Neuronal stem cell (in vitro differentiated cells): ENCODE measurements at regions not wholly inside any gene's neighbourhood (a gene's known extent, or its start where the extent isn't known, plus 50 kb on each side); places are given as distances from the start of the nearest gene placed in this dataset.

ENCODE experiments used
- DNase-seq: peaks from one replicate; pipeline ENCODE4 v3.0.0-alpha.2; 2013; ENCODE audit warnings: low spot score
- H2AFZ ChIP-seq: one replicate; pipeline ENCODE4 v1.6.1; 2013; ENCODE audit warnings: mild to moderate bottlenecking, low read length, inconsistent platforms
- H2AK5ac ChIP-seq: 2 replicates; pipeline ENCODE4 v1.6.1; 2013; ENCODE audit warnings: low read depth, mild to moderate bottlenecking, inconsistent platforms, low read length, moderate library complexity, mixed read lengths
- H2BK120ac ChIP-seq: 2 replicates; pipeline ENCODE4 v1.6.1; 2013; ENCODE audit warnings: low read depth, mild to moderate bottlenecking, inconsistent platforms, low read length, moderate library complexity, mixed read lengths
- H2BK12ac ChIP-seq: one replicate; pipeline ENCODE4 v1.6.1; 2013; ENCODE audit warnings: low read length, inconsistent platforms
- H2BK15ac ChIP-seq: 2 replicates; pipeline ENCODE4 v1.6.1; 2013; ENCODE audit warnings: mild to moderate bottlenecking, low read length, inconsistent platforms, mixed read lengths
- H2BK5ac ChIP-seq: one replicate; pipeline ENCODE4 v1.6.1; 2013; ENCODE audit warnings: inconsistent platforms, mild to moderate bottlenecking, low read length, moderate library complexity
- H3K14ac ChIP-seq: one replicate; pipeline ENCODE4 v1.6.1; 2013; ENCODE audit warnings: low read length, inconsistent platforms
- H3K18ac ChIP-seq: 2 replicates; pipeline ENCODE4 v1.6.1; 2013; ENCODE audit warnings: low read length, inconsistent platforms
- H3K23ac ChIP-seq: 2 replicates; pipeline ENCODE4 v1.6.1; 2013; ENCODE audit warnings: low read depth, mild to moderate bottlenecking, mixed read lengths, low read length, inconsistent platforms; ENCODE audit not compliant: poor library complexity
- H3K27ac ChIP-seq: replicated peaks from 3 replicates; pipeline ENCODE4 v1.5.1; 2013; ENCODE audit warnings: low read length, inconsistent platforms
- H3K27me3 ChIP-seq, 3 experiments: 2 replicates each; pipeline ENCODE4 v1.6.1; 2013; ENCODE audit warnings: low read length in 3 of 3, mild to moderate bottlenecking in 2 of 3, inconsistent platforms in 1 of 3, low read depth in 1 of 3, mixed read lengths in 1 of 3, moderate library complexity in 1 of 3; ENCODE audit not compliant: control insufficient read depth in 3 of 3, insufficient read depth in 3 of 3
- H3K36me3 ChIP-seq, 2 donors: replicated peaks in 1 of 2; 2 replicates each; pipeline ENCODE4 v1.6.1; 2013; ENCODE audit warnings: low read length in 2 of 2; ENCODE audit not compliant: control insufficient read depth in 2 of 2, insufficient read depth in 2 of 2
- H3K4ac ChIP-seq: 2 replicates; pipeline ENCODE4 v1.6.1; 2013; ENCODE audit warnings: inconsistent platforms, mild to moderate bottlenecking, low read length, moderate library complexity
- H3K4me1 ChIP-seq, 2 donors: 1 replicate in 1 of 2; 2 replicates in 1 of 2; pipeline ENCODE4 v1.6.1; 2013; ENCODE audit warnings: low read length in 2 of 2, low read depth in 1 of 2; ENCODE audit not compliant: control insufficient read depth in 2 of 2, insufficient read depth in 1 of 2
- H3K4me2 ChIP-seq: one replicate; pipeline ENCODE4 v1.6.1; 2013; ENCODE audit warnings: mild to moderate bottlenecking, low read length, inconsistent platforms; ENCODE audit not compliant: insufficient read depth, poor library complexity, severe bottlenecking
- H3K4me3 ChIP-seq, 2 donors: 2 replicates each; pipeline ENCODE4 v1.5.1; 2013; ENCODE audit warnings: low read length in 2 of 2, mild to moderate bottlenecking in 2 of 2, inconsistent platforms in 1 of 2, moderate library complexity in 1 of 2
- H3K79me1 ChIP-seq: one replicate; pipeline ENCODE4 v1.6.1; 2013; ENCODE audit warnings: low read depth, mild to moderate bottlenecking, inconsistent platforms, low read length, moderate library complexity
- H3K9ac ChIP-seq: one replicate; pipeline ENCODE4 v1.6.1; 2013; ENCODE audit warnings: mild to moderate bottlenecking, low read depth, low read length, inconsistent platforms; ENCODE audit not compliant: poor library complexity
- H3K9me3 ChIP-seq, 2 donors: replicated peaks in 1 of 2; 2 replicates each; pipeline versions ENCODE3 to v1.6.1; 2013; ENCODE audit warnings: low read length in 2 of 2, mild to moderate bottlenecking in 2 of 2, inconsistent platforms in 1 of 2, low read depth in 1 of 2, mixed read lengths in 1 of 2, moderate library complexity in 1 of 2; ENCODE audit not compliant: control insufficient read depth in 2 of 2, insufficient read depth in 1 of 2
- H4K8ac ChIP-seq: one replicate; pipeline ENCODE4 v1.6.1; 2013; ENCODE audit warnings: low read depth, mild to moderate bottlenecking, inconsistent platforms, low read length, moderate library complexity
- H4K91ac ChIP-seq: one replicate; pipeline ENCODE4 v1.6.1; 2013; ENCODE audit warnings: low read length, low read depth, mild to moderate bottlenecking, inconsistent platforms; ENCODE audit not compliant: poor library complexity
- WGBS, 2 donors: extraction: QIAGEN DNeasy Blood & Tissue Kit; methylation state at CpG; one replicate each; pipeline ENCODE4 v1.1.7; 2013; ENCODE audit warnings: missing lambda C conversion rate in 2 of 2, mixed read lengths in 1 of 2; ENCODE audit not compliant: insufficient read length in 2 of 2, insufficient replicate concordance in 1 of 2; ENCODE audit errors: extremely low coverage in 2 of 2; 5-methylcytosine and 5-hydroxymethylcytosine counted together

GRCh38 chr6:150711061-150711460 lies 111.4 kb downstream of the PLEKHG1 start:
- no peak overlapping the region for H2BK15ac ChIP-seq
- no peak overlapping the region for H4K91ac ChIP-seq
- H2AFZ ChIP-seq = no peak overlapping the region
- H3K14ac ChIP-seq = no peak overlapping the region
- H3K18ac ChIP-seq = no peak overlapping the region
- H3K4me1 ChIP-seq = peaks cover 21 to 27% of the 10 kb centered on the region in 2 donors
- no peak overlapping the region for H3K4ac ChIP-seq
- no peaks in the 10 kb centered on the region for H3K27me3 ChIP-seq
- no peaks in the 10 kb centered on the region for H3K9me3 ChIP-seq
- DNase-seq = no peak
- no peak overlapping the region for H3K23ac ChIP-seq
- no peak overlapping the region for H3K27ac ChIP-seq
- no peak overlapping the region for H2AK5ac ChIP-seq
- no peak overlapping the region for H2BK5ac ChIP-seq
- H3K36me3 ChIP-seq = no peaks in the 10 kb centered on the region
- H2BK120ac ChIP-seq = no peak overlapping the region
- no peak overlapping the region for H3K4me2 ChIP-seq
- no peak overlapping the region for H4K8ac ChIP-seq
- WGBS, 2 donors = no CpG with 5 or more reads among the region's 4 CpGs
- no peaks in the 10 kb centered on the region for H3K79me1 ChIP-seq
- no peak overlapping the region for H2BK12ac ChIP-seq
- H3K9ac ChIP-seq = no peak overlapping the region
- no peak overlapping the region for H3K4me3 ChIP-seq

GRCh38 chr6:150711584-150712504 lies 112.2 kb downstream of the PLEKHG1 start:
- Histone ChIP-seq H3K4me3 (no peak overlapping the region), H4K8ac (no peak overlapping the region), H3K9ac (no peak overlapping the region), H2BK15ac (no peak overlapping the region), H2BK120ac (no peak overlapping the region), H3K36me3 (no peaks in the 10 kb centered on the region), H3K27ac (no peak overlapping the region), H2BK12ac (no peak overlapping the region), H2AK5ac (no peak overlapping the region), H3K18ac (no peak overlapping the region), H3K4ac (no peak overlapping the region), H3K4me1 (peaks cover 24 to 27% of the 10 kb centered on the region in 2 donors), H3K27me3 (no peaks in the 10 kb centered on the region), H2BK5ac (no peak overlapping the region), H3K9me3 (no peaks in the 10 kb centered on the region), H3K14ac (no peak overlapping the region), H3K4me2 (no peak overlapping the region), H3K79me1 (no peaks in the 10 kb centered on the region), H4K91ac (no peak overlapping the region), H3K23ac (no peak overlapping the region), H2AFZ (no peak overlapping the region)
- WGBS, 2 donors = no CpG with 5 or more reads among the region's 8 CpGs
- no peak for DNase-seq

GRCh38 chr6:150712505-150713252 lies 113.0 kb downstream of the PLEKHG1 start:
- Histone ChIP-seq H2BK120ac (no peak overlapping the region), H3K4me3 (no peak overlapping the region), H2BK5ac (no peak overlapping the region), H3K9me3 (no peaks in the 10 kb centered on the region), H3K4ac (no peak overlapping the region), H2AFZ (no peak overlapping the region), H2BK12ac (no peak overlapping the region), H3K23ac (no peak overlapping the region), H3K27me3 (no peaks in the 10 kb centered on the region), H4K8ac (no peak overlapping the region), H3K9ac (no peak overlapping the region), H2AK5ac (no peak overlapping the region), H3K4me2 (no peak overlapping the region), H3K14ac (no peak overlapping the region), H3K4me1 (peaks cover 25 to 27% of the 10 kb centered on the region in 2 donors), H3K79me1 (no peaks in the 10 kb centered on the region), H3K36me3 (no peaks in the 10 kb centered on the region), H3K18ac (no peak overlapping the region), H2BK15ac (no peak overlapping the region), H4K91ac (no peak overlapping the region), H3K27ac (no peak overlapping the region)
- no CpG with 5 or more reads among the region's 7 CpGs for WGBS, 2 donors
- DNase-seq = no peak

- Histone ChIP-seq H2BK5ac (no peak overlapping the region), H3K18ac (peak overlapping the region; percentile 20), H3K79me1 (no peaks in the 10 kb centered on the region), H3K4ac (no peak overlapping the region), H2AK5ac (no peak overlapping the region), H4K91ac (no peak overlapping the region), H2BK12ac (no peak overlapping the region), H3K4me1 (peaks cover 27% of the 10 kb centered on the region in 2 donors), H3K4me2 (no peak overlapping the region), H3K23ac (no peak overlapping the region), H3K36me3 (no peaks in the 10 kb centered on the region), H3K9me3 (no peaks in the 10 kb centered on the region), H2BK15ac (no peak overlapping the region), H3K27me3 (no peaks in the 10 kb centered on the region), H3K14ac (no peak overlapping the region), H2BK120ac (no peak overlapping the region), H2AFZ (no peak overlapping the region), H3K9ac (no peak overlapping the region), H4K8ac (no peak overlapping the region), H3K27ac (peak overlapping the region; percentile 82), H3K4me3 (no peak overlapping the region)
- no CpG with 5 or more reads among the region's 2 CpGs for WGBS, 2 donors
- no peak for DNase-seq
These were observed 113.8 kb downstream of the PLEKHG1 start for GRCh38 chr6:150713487-150713886.
